ENCODE measurements at regions not wholly inside any gene's neighbourhood (a gene's known extent, or its start where the extent isn't known, plus 50 kb on each side); places are given as distances from the start of the nearest gene placed in this dataset.

- Mint-ChIP-seq H3K27me3 (no peaks in the 10 kb centered on the region), H3K4me3 (no peak overlapping the region), H3K9me3 (ENCODE audit: insufficient read depth) (no peaks in the 10 kb centered on the region), H3K27ac (no peak overlapping the region), H3K4me1 (no peaks in the 10 kb centered on the region)
- ChIA-PET POLR2A (no interaction called here), CTCF (no interaction called here)
- 97% methylated on average over 3 of the region's 3 CpGs for WGBS (ENCODE audit: insufficient coverage)
- Histone ChIP-seq H3K79me2 (ENCODE audit: control insufficient read depth, insufficient read depth, low read length) (no peaks in the 10 kb centered on the region), H3K9me3 (ENCODE audit: control extremely low read depth in 1 of 3, control insufficient read depth in 2 of 3, insufficient read depth in 1 of 3, low read length in 2 of 3) (peaks cover 0 to 2% (median 0%) of the 10 kb centered on the region in 3 donors), H3K4me2 (replicated peaks; ENCODE audit: low read depth, low read length, poor library complexity, severe bottlenecking) (no peak overlapping the region), H3K27ac (ENCODE audit: low read length in 2 of 2) (no peak overlapping the region), H3K36me3 (replicated peaks in 1 of 2; ENCODE audit: control extremely low read depth in 1 of 2, control insufficient read depth in 1 of 2, extremely low read depth in 1 of 2, insufficient read depth in 2 of 2, low read length in 1 of 2) (no peaks in the 10 kb centered on the region), H2AFZ (ENCODE audit: insufficient read depth, low read depth, low read length, poor library complexity, severe bottlenecking) (no peak overlapping the region), H3K27me3 (replicated peaks in 1 of 4; ENCODE audit: control extremely low read depth in 1 of 4, control insufficient read depth in 3 of 4, insufficient read depth in 4 of 4, low read length in 3 of 4) (no peaks in the 10 kb centered on the region), H4K20me1 (ENCODE audit: control insufficient read depth, insufficient read depth, low read length, poor library complexity, severe bottlenecking) (no peaks in the 10 kb centered on the region), H3K4me3 (ENCODE audit: control extremely low read depth in 1 of 5, extremely low read depth in 1 of 5, insufficient read depth in 1 of 5, low read depth in 2 of 5, low read length in 4 of 5) (no peak overlapping the region), H3K9ac (ENCODE audit: low read length) (no peak overlapping the region), H3K4me1 (ENCODE audit: control insufficient read depth in 2 of 2, insufficient read depth in 2 of 2, low read length in 2 of 2) (no peaks in the 10 kb centered on the region)
- intact Hi-C loops (cut with micrococcal nuclease): no loop called here
- DNase-seq (no peak), ATAC-seq (ENCODE audit: low read depth) (no peak)
- TF ChIP-seq CTCF (IDR thresholded peaks at IDR 0.05) (no peak), EZH2 (IDR thresholded peaks at IDR 0.05; ENCODE audit: borderline replicate concordance, insufficient read depth, low read depth, low read length, poor library complexity, severe bottlenecking) (no peak)
These were observed 97.4 kb upstream of the SOX4 start for GRCh38 chr6:21496196-21496595.

- CTCF ChIA-PET: no interaction called here
These were observed 96.8 kb upstream of the SOX4 start for GRCh38 chr6:21496706-21497105.

More at GRCh38 chr6:21496706-21497105, 96.8 kb upstream of the SOX4 start:
- H3K4me3 ChIP-seq (ENCODE audit: control extremely low read depth in 1 of 5, extremely low read depth in 1 of 5, insufficient read depth in 1 of 5, low read depth in 2 of 5, low read length in 4 of 5): no peak overlapping the region
- H3K9ac ChIP-seq (ENCODE audit: low read length): no peak overlapping the region
- no peaks in the 10 kb centered on the region for H4K20me1 ChIP-seq (ENCODE audit: control insufficient read depth, insufficient read depth, low read length, poor library complexity, severe bottlenecking)
- intact Hi-C loops (cut with micrococcal nuclease): no loop called here
- Mint-ChIP-seq H3K27ac (no peak overlapping the region), H3K4me3 (no peak overlapping the region), H3K9me3 (ENCODE audit: insufficient read depth) (no peaks in the 10 kb centered on the region), H3K4me1 (no peaks in the 10 kb centered on the region), H3K27me3 (no peaks in the 10 kb centered on the region)
- DNase-seq: no peak
- WGBS (ENCODE audit: insufficient coverage): 100% methylated on average over 1 of the region's 2 CpGs
- no peaks in the 10 kb centered on the region for H3K79me2 ChIP-seq (ENCODE audit: control insufficient read depth, insufficient read depth, low read length)
- no peaks in the 10 kb centered on the region for H3K27me3 ChIP-seq (replicated peaks in 1 of 4; ENCODE audit: control extremely low read depth in 1 of 4, control insufficient read depth in 3 of 4, insufficient read depth in 4 of 4, low read length in 3 of 4)
- H3K4me1 ChIP-seq (ENCODE audit: control insufficient read depth in 2 of 2, insufficient read depth in 2 of 2, low read length in 2 of 2): no peaks in the 10 kb centered on the region
- ATAC-seq (ENCODE audit: low read depth): no peak
- H3K36me3 ChIP-seq (replicated peaks in 1 of 2; ENCODE audit: control extremely low read depth in 1 of 2, control insufficient read depth in 1 of 2, extremely low read depth in 1 of 2, insufficient read depth in 2 of 2, low read length in 1 of 2): no peaks in the 10 kb centered on the region
- no peak overlapping the region for H3K4me2 ChIP-seq (replicated peaks; ENCODE audit: low read depth, low read length, poor library complexity, severe bottlenecking)
- TF ChIP-seq CTCF (IDR thresholded peaks at IDR 0.05) (no peak), EZH2 (IDR thresholded peaks at IDR 0.05; ENCODE audit: borderline replicate concordance, insufficient read depth, low read depth, low read length, poor library complexity, severe bottlenecking) (no peak)
- peaks cover 0 to 2% (median 0%) of the 10 kb centered on the region in 3 donors for H3K9me3 ChIP-seq (ENCODE audit: control extremely low read depth in 1 of 3, control insufficient read depth in 2 of 3, insufficient read depth in 1 of 3, low read length in 2 of 3)
- POLR2A ChIA-PET: no interaction called here
- H3K27ac ChIP-seq (ENCODE audit: low read length in 2 of 2): no peak overlapping the region
- no peak overlapping the region for H2AFZ ChIP-seq (ENCODE audit: insufficient read depth, low read depth, low read length, poor library complexity, severe bottlenecking)

Measured in B cell (primary cell).